ENCODE measurements at regions not wholly inside any gene's neighbourhood (a gene's known extent, or its start where the extent isn't known, plus 50 kb on each side); places are given as distances from the start of the nearest gene placed in this dataset.

- TF ChIP-seq POLR2A (IDR thresholded peaks at IDR 0.05) (no peak), CTCF (IDR thresholded peaks at IDR 0.05 in 8 of 11, conservative IDR thresholded peaks at IDR 0.05 in 3 of 11) (no peak), POLR2AphosphoS5 (IDR thresholded peaks at IDR 0.05) (no peak)
Measured at GRCh38 chr10:121303287-121303890, 294.9 kb downstream of the FGFR2 start.
